HG02870 (cell line): ENCODE measurements at regions not wholly inside any gene's neighbourhood (a gene's known extent, or its start where the extent isn't known, plus 50 kb on each side); places are given as distances from the start of the nearest gene placed in this dataset.

Source experiments
- ATAC-seq: cut with Tn5 transposase; IDR thresholded peaks from one replicate; pipeline ENCODE4 v1.9.1; 2021; ENCODE audit warnings: mild to moderate bottlenecking, moderate library complexity; ENCODE audit not compliant: unreplicated experiment

DNA sequence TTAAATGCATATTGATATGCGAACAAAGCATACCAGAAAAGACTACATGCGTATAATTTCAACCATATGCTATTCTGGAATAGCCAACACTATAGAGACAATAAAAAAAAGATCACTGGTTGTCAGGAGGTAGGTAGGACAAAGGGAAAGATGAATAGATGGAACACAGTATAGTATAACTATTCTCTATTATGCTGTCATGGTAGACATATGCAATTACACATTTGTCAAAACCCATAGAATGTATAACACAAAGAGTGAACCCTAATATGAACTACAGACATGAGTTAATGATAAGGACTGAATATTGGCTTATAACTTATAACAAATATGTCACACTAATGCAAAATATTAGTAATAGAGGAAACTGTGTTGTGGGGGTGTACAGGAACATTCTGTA, 460.8 kb downstream of the TAF11L14 start:
- ATAC-seq: no peak

GRCh38 chr5:18097817-18098216, 463.6 kb downstream of the TAF11L14 start:
- ATAC-seq: no peak

DNA sequence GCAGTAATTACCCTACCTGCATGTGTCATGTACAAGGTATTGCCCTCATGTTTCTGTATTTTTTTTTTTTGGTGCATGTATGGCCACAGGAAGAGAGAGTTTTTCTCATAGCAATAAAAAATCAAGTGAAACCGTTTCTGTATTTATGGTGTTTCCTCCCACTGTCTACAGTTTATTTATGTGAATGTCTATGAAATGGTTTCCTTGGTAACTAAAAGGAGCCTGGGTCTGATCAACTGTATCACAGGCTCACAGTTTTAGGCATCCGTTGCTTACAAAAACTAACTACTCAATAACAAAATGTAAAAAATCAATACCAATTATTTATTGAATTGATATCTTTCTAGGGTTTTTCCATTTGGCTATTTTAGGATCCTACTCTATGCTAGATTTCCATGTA, 464.4 kb downstream of the TAF11L14 start:
- no peak for ATAC-seq

DNA sequence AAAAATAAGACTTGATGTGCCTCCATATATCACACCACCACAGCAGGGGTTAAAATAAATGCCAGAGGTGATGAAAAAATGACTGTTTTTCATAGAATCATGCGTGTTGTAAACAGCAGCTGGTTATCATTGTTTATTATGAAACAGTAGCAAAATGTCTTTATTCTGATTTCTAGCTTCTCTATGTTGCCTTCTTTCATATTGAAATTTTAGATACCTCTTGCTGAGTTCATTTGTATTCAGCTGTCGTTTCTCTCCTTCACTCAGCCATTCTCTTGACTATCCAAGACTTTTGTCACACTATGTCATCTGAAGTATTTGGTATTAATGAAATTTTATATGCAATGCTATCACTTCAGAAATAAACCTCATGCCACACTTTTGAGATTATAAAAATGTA, 465.0 kb downstream of the TAF11L14 start:
- ATAC-seq: no peak

GRCh38 chr5:18101532-18101931, 467.3 kb downstream of the TAF11L14 start:
- no peak for ATAC-seq

DNA sequence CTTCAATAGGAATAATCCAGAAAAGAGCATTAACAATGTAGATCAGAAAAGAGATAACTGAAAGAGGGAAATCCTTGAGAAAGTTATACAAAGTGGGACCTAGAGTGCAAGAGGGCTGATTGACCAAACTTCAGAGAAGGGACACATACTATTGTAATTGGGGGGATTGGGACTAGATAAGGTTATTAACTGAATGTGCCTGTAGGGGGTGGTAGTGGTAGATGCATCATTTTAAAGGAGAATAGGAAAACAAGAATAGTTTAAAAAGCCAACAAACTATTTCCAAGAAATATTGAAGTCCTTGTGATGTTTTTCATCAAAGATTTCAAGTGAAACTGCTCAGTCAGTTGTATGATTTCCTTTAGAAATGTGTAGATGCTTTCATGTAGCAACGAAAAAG, 468.5 kb downstream of the TAF11L14 start:
- no peak for ATAC-seq

GRCh38 chr5:18105449-18105848, 471.2 kb downstream of the TAF11L14 start:
- no peak for ATAC-seq

- ATAC-seq: no peak
Measured at GRCh38 chr5:18111906-18112465, 477.7 kb downstream of the TAF11L14 start.

- no peak for ATAC-seq
Measured at GRCh38 chr5:18113721-18114120, 479.5 kb downstream of the TAF11L14 start.

DNA sequence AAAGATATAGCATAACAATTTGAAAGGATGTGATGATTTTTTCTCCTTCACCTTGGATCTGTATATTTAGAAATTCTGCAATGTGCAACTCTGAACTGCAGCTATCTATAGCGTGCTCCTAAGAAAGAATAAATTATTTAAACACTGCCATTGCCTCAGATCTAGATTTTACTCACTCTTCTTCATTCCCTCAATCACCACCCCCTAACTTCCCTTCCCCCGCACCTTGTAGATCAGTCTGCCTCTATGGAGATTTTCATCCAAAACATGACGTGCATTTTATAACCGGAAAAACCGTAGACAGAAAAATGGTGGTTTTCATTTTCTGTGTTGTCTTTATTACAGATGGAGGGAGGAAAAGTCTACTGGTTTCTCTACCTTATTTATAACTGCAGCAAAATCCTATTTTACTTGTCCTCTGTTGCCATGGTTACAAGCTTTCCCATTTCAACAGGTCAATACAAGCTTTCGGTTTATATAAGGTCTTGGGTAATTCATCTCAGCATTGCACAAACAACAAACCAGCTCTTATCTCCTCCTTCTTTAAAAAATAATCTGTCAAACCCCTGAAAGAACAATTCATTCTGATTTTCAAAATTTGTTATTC, 480.0 kb downstream of the TAF11L14 start:
- no peak for ATAC-seq

DNA sequence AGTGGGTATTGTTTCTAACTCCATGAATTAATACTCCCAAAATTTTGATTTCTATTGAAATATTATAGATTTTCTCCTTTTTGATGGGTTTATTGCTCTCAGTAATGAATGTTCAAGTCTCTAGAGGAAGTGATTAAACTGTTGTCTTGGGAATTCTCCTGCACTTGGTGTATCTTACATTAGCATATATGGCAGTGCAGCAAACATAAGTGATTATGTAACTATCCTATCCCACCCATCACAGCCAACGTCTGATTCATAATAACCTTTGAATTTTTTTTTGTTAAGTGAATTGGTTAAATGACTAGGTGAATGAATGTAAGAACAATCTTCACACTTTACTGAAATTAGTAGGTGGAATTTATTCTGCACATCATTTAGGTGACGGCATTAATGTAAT, 483.7 kb downstream of the TAF11L14 start:
- no peak for ATAC-seq

DNA sequence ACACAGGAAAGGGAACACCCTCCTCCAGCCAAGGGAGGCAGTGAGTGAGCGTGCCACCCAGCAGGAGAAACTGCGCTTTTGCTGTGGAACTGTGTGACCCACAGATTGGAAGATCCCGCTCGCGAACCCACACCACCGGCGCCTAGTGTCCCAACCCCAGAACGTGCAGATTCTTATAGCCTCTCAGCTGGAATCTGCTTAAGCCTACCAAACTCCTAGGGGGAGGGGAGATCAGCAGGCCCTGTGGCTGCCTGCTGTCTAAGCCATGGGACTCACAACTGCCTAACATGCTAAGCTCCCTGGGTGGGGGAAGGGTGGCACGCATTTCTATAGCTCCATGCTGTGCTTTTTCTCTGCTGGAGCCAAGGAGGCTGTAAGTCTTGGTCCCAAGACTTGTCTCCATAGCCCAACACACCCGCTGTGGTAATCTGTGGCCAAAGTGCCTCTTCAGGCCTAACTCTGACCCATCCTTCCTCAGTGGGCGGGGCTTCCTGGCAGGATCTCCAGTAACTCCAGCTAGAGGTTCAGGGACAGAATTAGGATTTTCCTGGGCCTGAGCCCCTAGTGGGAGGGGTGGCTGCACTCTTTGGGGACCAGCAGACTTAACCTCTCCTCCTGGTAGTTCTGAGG, 485.0 kb downstream of the TAF11L14 start:
- no peak for ATAC-seq

- no peak for ATAC-seq
Measured at GRCh38 chr5:18141222-18141621, 507.0 kb downstream of the TAF11L14 start.

- no peak for ATAC-seq
Measured at GRCh38 chr5:18142831-18143230, 508.6 kb downstream of the TAF11L14 start.

GRCh38 chr5:18152671-18153070, 518.4 kb downstream of the TAF11L14 start:
- no peak for ATAC-seq

- ATAC-seq: no peak
Measured at GRCh38 chr5:18158166-18158565, 523.9 kb downstream of the TAF11L14 start.

GRCh38 chr5:18159331-18159730, 525.1 kb downstream of the TAF11L14 start:
- no peak for ATAC-seq

GRCh38 chr5:18171684-18172083, 537.4 kb downstream of the TAF11L14 start:
- no peak for ATAC-seq

GRCh38 chr5:18179579-18179978, 545.3 kb downstream of the TAF11L14 start:
- no peak for ATAC-seq

- ATAC-seq: no peak
Measured at GRCh38 chr5:18181575-18181974, 547.3 kb downstream of the TAF11L14 start.

DNA sequence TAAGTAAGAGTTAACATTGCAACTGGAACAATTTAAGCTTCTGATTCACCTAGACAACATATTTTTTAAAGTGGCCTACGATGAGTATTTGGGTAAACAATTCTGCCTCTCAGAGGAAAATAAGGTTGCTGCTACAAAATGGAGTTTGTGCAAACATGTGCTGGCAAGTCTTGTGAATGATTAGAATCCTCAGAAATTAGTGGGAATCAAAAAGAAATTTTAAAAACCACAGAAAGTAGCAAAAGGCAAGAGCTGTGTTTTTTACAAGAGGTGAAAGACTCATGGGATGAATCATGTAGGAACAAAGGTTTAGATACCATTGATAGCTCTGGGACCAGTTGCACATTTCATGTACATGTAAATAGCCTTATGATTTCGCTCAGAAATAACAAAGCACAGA, 561.6 kb downstream of the TAF11L14 start:
- no peak for ATAC-seq

DNA sequence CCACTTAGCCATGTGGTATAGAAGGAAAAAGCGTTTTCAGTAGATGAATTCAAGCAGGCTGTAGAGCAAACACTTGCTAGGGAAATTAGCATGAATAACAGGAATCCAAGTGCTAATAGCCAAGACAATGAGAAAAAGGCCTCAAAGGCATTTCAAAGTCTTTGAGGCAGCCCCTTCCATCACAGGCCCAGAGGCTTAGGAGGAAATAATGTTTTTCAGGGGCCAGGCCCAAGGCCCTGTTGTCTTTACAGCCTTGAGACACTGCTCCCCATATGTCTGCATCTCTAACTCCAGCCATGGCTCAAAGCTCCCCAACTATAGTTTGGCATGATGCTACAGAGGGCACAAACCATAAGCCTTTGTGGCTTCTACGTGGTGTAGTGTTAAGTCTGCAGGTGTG, 563.5 kb downstream of the TAF11L14 start:
- no peak for ATAC-seq

DNA sequence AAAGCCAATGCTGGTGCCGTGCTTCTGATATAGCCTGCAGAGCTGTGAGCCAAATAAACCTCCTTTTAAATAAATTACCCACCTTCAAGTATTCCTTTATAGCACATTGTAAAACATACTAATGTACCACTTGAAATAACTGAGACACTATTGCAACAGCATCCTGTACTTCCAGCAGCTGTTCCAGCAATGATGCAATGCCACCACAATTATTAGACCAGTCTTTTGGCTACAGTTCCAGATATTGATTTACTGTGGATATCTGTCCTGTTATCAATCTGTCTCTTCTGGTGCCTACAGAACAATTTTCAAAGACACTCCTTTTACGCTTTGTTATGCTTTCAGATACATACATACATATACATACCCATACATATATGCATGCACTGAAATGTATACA, 567.9 kb downstream of the TAF11L14 start:
- ATAC-seq: no peak
